ENCODE measurements at regions not wholly inside any gene's neighbourhood (a gene's known extent, or its start where the extent isn't known, plus 50 kb on each side); places are given as distances from the start of the nearest gene placed in this dataset.

DNA sequence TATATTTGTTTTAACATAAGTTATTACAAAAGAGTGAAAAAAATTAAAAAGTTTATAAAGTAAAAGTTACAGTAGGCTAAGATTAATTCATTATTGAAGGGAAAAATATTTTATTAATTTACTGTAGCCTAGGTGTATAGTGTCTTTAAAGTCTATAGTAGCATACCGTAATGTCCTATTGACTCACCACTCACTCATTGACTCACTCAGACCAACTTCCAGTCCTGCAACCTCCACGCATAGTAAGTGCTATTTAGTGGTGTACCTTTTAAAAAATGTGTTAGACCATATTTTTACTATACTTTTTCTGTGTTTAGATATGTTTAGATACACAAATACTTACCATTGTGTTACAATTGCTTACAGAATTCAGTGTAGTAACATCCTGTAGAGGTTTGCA lies 841.1 kb downstream of the CENPC start:
- no peaks in the 10 kb centered on the region for H3K27me3 ChIP-seq (replicated peaks in 1 of 2; ENCODE audit: control insufficient read depth in 2 of 2, extremely low read depth in 1 of 2, insufficient read depth in 2 of 2, low read length in 1 of 2)
- no peak overlapping the region for H3K27ac ChIP-seq (ENCODE audit: low read length)
- POLR2A ChIA-PET, result no interaction called here
- no peaks in the 10 kb centered on the region for H3K9me3 ChIP-seq
- no peak for ATAC-seq (replicated peaks in 1 of 4)
- peaks cover 4 to 10% (median 8%) of the 10 kb centered on the region in 3 donors for H3K9me3 Mint-ChIP-seq
- no peak overlapping the region for H3K4me3 ChIP-seq (ENCODE audit: control insufficient read depth in 1 of 2, extremely low read depth in 1 of 2, low read length in 1 of 2)
- H3K36me3 ChIP-seq (ENCODE audit: control insufficient read depth in 2 of 2, extremely low read depth in 1 of 2, insufficient read depth in 1 of 2, low read length in 1 of 2), result no peaks in the 10 kb centered on the region
- H3K4me3 Mint-ChIP-seq, result no peak overlapping the region
- no peaks in the 10 kb centered on the region for H3K27me3 Mint-ChIP-seq
- CTCF ChIA-PET, result interaction anchor here in 1 of 2 donors (0.7 kb wide), 1 partner anchor 108 kb away, joined by 3 read pairs; no protein-coding TSS in a partner anchor
- H3K36me3 Mint-ChIP-seq, result no peaks in the 10 kb centered on the region
- H3K27ac Mint-ChIP-seq, result no peak overlapping the region
- no CpG with 5 or more reads among the region's 2 CpGs for WGBS (ENCODE audit: insufficient coverage)
- H3K4me1 ChIP-seq (ENCODE audit: control insufficient read depth in 1 of 2, extremely low read depth in 1 of 2, insufficient read depth in 2 of 2, low read length in 2 of 2), result no peaks in the 10 kb centered on the region
- no peak for DNase-seq
- H3K4me1 Mint-ChIP-seq, result no peaks in the 10 kb centered on the region

DNA sequence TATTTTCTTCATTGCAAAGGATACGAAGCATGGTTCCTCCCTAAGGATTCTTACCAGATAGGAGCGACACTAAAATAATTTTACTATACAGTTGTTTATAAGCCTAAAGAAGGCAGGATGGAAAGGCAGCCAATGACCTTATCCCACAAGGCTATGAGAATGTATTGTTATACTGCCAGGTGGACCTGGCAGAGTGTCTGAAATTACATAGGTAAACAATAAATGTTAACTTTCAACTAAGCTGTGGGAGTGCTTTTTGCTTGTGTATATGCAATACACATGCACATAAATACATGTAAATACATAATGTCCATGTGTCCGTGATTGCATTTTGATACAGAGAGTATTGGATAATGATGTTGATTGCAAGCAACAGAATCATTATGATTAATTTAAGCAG lies 850.6 kb downstream of the CENPC start:
- CTCF ChIA-PET, result no interaction called here
- H3K4me1 Mint-ChIP-seq, result no peaks in the 10 kb centered on the region

DNA sequence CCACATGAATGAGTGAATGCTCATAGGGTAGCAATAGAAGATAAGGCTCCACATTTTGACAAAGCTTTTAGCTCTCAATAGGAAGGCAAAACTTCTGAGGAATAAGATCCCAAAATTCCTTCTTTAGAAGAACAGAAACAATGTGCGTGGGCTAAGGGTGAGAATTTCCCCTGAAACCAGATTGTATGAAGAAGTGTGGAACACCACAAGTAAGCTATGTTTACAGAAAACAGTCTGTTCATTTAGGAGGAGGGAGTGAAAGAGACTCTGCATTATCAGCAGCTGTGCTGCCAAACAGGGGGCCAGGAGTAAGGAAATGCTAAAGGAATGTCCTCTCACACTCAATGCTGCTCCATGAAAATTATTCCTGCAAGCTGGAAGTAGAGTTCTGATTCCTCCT lies 851.6 kb downstream of the CENPC start:
- Mint-ChIP-seq H3K9me3 (peaks cover 9 to 13% (median 11%) of the 10 kb centered on the region in 3 donors), H3K4me3 (no peak overlapping the region), H3K4me1 (no peaks in the 10 kb centered on the region)

More for the DNA sequence above, 850.6 kb downstream of the CENPC start:
- Mint-ChIP-seq H3K9me3 (peaks cover 9 to 16% (median 11%) of the 10 kb centered on the region in 3 donors), H3K27me3 (no peaks in the 10 kb centered on the region), H3K27ac (no peak overlapping the region), H3K4me3 (no peak overlapping the region), H3K36me3 (no peaks in the 10 kb centered on the region)
- no peaks in the 10 kb centered on the region for H3K9me3 ChIP-seq
- no peak overlapping the region for H3K4me3 ChIP-seq (ENCODE audit: control insufficient read depth in 1 of 2, extremely low read depth in 1 of 2, low read length in 1 of 2)
- DNase-seq (no peak), ATAC-seq (replicated peaks in 1 of 4) (no peak)
- H3K4me1 ChIP-seq (ENCODE audit: control insufficient read depth in 1 of 2, extremely low read depth in 1 of 2, insufficient read depth in 2 of 2, low read length in 2 of 2), result no peaks in the 10 kb centered on the region
- H3K27ac ChIP-seq (ENCODE audit: low read length), result no peak overlapping the region
- H3K27me3 ChIP-seq (replicated peaks in 1 of 2; ENCODE audit: control insufficient read depth in 2 of 2, extremely low read depth in 1 of 2, insufficient read depth in 2 of 2, low read length in 1 of 2), result no peaks in the 10 kb centered on the region
- POLR2A ChIA-PET, result no interaction called here
- no peaks in the 10 kb centered on the region for H3K36me3 ChIP-seq (ENCODE audit: control insufficient read depth in 2 of 2, extremely low read depth in 1 of 2, insufficient read depth in 1 of 2, low read length in 1 of 2)
- WGBS (ENCODE audit: insufficient coverage), result no CpG with 5 or more reads among the region's 3 CpGs

DNA sequence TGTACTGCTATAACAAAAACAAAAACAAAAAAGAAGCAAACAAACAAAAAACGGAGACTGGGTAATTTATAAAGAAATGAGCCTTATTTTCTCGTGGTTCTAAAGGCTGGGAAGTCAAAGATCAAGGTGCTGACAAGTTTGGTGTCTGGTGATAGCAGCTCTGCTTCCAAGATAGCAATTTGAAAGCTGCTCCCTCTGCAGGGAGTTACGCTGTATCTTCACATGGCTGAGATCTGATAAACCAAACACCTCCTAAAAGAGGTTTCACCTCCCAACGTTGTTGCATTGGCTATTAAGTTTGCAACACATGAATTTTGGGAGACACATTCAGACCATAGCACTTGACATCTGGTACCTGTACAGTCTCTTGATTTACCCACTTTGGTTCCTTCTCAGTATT lies 854.2 kb downstream of the CENPC start:
- ChIA-PET CTCF (no interaction called here), POLR2A (no interaction called here)
- H3K27me3 ChIP-seq (replicated peaks in 1 of 2; ENCODE audit: control insufficient read depth in 2 of 2, extremely low read depth in 1 of 2, insufficient read depth in 2 of 2, low read length in 1 of 2), result no peaks in the 10 kb centered on the region
- H3K36me3 ChIP-seq (ENCODE audit: control insufficient read depth in 2 of 2, extremely low read depth in 1 of 2, insufficient read depth in 1 of 2, low read length in 1 of 2), result no peaks in the 10 kb centered on the region
- DNase-seq (no peak), ATAC-seq (replicated peaks in 1 of 4) (no peak)
- 59% methylated on average over 2 of the region's 4 CpGs for WGBS (ENCODE audit: insufficient coverage)
- H3K27ac Mint-ChIP-seq, result no peak overlapping the region
- H3K9me3 ChIP-seq, result no peaks in the 10 kb centered on the region
- H3K4me1 ChIP-seq (ENCODE audit: control insufficient read depth in 1 of 2, extremely low read depth in 1 of 2, insufficient read depth in 2 of 2, low read length in 2 of 2), result no peaks in the 10 kb centered on the region
- H3K27ac ChIP-seq (ENCODE audit: low read length), result no peak overlapping the region
- H3K36me3 Mint-ChIP-seq, result no peaks in the 10 kb centered on the region
- H3K4me3 Mint-ChIP-seq, result no peak overlapping the region
- H3K9me3 Mint-ChIP-seq, result peaks cover 7 to 9% (median 9%) of the 10 kb centered on the region in 3 donors
- H3K4me1 Mint-ChIP-seq, result no peaks in the 10 kb centered on the region
- no peaks in the 10 kb centered on the region for H3K27me3 Mint-ChIP-seq
- H3K4me3 ChIP-seq (ENCODE audit: control insufficient read depth in 1 of 2, extremely low read depth in 1 of 2, low read length in 1 of 2), result no peak overlapping the region

More for the DNA sequence above, 851.6 kb downstream of the CENPC start:
- Histone ChIP-seq H3K9me3 (no peaks in the 10 kb centered on the region), H3K4me1 (ENCODE audit: control insufficient read depth in 1 of 2, extremely low read depth in 1 of 2, insufficient read depth in 2 of 2, low read length in 2 of 2) (no peaks in the 10 kb centered on the region), H3K4me3 (ENCODE audit: control insufficient read depth in 1 of 2, extremely low read depth in 1 of 2, low read length in 1 of 2) (no peak overlapping the region), H3K36me3 (ENCODE audit: control insufficient read depth in 2 of 2, extremely low read depth in 1 of 2, insufficient read depth in 1 of 2, low read length in 1 of 2) (no peaks in the 10 kb centered on the region), H3K27ac (ENCODE audit: low read length) (no peak overlapping the region), H3K27me3 (replicated peaks in 1 of 2; ENCODE audit: control insufficient read depth in 2 of 2, extremely low read depth in 1 of 2, insufficient read depth in 2 of 2, low read length in 1 of 2) (no peaks in the 10 kb centered on the region)
- H3K27ac Mint-ChIP-seq, result no peak overlapping the region
- no peaks in the 10 kb centered on the region for H3K36me3 Mint-ChIP-seq
- no CpG with 5 or more reads among the region's 1 CpG for WGBS (ENCODE audit: insufficient coverage)
- no peaks in the 10 kb centered on the region for H3K27me3 Mint-ChIP-seq
- CTCF ChIA-PET, result no interaction called here
- POLR2A ChIA-PET, result interaction anchor here in 1 of 2 donors (0.6 kb wide), 1 partner anchor 54 kb away, joined by 4 read pairs; no protein-coding TSS in a partner anchor
- DNase-seq (no peak), ATAC-seq (replicated peaks in 1 of 4) (no peak)

DNA sequence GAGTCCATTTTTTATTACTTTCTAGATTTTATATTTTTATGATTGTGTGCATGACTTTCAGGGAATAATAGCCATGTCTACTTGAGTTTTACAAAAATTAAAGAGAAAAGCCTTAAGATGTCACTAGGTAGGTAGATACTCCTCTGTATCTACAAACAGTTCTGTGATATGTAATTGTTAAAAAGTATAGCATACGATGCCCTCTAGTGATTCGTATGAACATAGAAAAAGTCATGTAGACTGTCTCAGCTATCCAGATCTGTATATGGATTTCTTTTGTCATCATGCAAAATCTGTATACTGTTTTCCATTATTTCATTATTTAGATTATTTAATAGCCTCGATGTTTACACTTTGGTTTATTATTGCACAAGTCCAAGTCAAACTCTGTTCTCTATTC lies 856.6 kb downstream of the CENPC start:
- no peaks in the 10 kb centered on the region for H3K9me3 ChIP-seq
- no peaks in the 10 kb centered on the region for H3K36me3 ChIP-seq (ENCODE audit: control insufficient read depth in 2 of 2, extremely low read depth in 1 of 2, insufficient read depth in 1 of 2, low read length in 1 of 2)
- no peak overlapping the region for H3K4me3 ChIP-seq (ENCODE audit: control insufficient read depth in 1 of 2, extremely low read depth in 1 of 2, low read length in 1 of 2)
- H3K4me1 Mint-ChIP-seq, result no peaks in the 10 kb centered on the region
- DNase-seq, result no peak
- POLR2A ChIA-PET, result no interaction called here
- no peaks in the 10 kb centered on the region for H3K27me3 ChIP-seq (replicated peaks in 1 of 2; ENCODE audit: control insufficient read depth in 2 of 2, extremely low read depth in 1 of 2, insufficient read depth in 2 of 2, low read length in 1 of 2)
- ATAC-seq (replicated peaks in 1 of 4), result no peak
- CTCF ChIA-PET, result no interaction called here
- H3K27ac ChIP-seq (ENCODE audit: low read length), result no peak overlapping the region
- H3K27ac Mint-ChIP-seq, result no peak overlapping the region
- no peaks in the 10 kb centered on the region for H3K4me1 ChIP-seq (ENCODE audit: control insufficient read depth in 1 of 2, extremely low read depth in 1 of 2, insufficient read depth in 2 of 2, low read length in 2 of 2)
- no peaks in the 10 kb centered on the region for H3K36me3 Mint-ChIP-seq
- no peak overlapping the region for H3K4me3 Mint-ChIP-seq
- no CpG with 5 or more reads among the region's 3 CpGs for WGBS (ENCODE audit: insufficient coverage)
- H3K27me3 Mint-ChIP-seq, result no peaks in the 10 kb centered on the region
- peaks cover 4 to 9% (median 7%) of the 10 kb centered on the region in 3 donors for H3K9me3 Mint-ChIP-seq

DNA sequence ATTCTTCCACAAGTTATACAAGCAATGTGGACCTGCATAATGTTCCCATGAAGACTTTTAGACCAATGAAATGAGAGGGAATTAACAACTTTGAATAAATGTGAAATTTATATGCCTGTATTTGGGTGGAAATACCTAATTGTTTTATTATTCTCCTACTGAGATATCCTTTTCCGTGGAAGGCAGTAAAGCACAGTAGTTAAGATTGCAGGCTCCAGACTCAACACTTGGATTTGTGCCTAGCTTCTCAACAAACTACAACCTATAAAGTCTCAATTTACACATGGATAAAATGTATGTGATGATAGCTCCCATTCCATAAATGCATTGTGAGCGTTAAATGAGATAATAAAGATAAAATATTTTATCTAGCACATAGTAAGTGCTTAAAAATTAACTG lies 857.8 kb downstream of the CENPC start:
- Histone ChIP-seq H3K9me3 (no peaks in the 10 kb centered on the region), H3K36me3 (ENCODE audit: control insufficient read depth in 2 of 2, extremely low read depth in 1 of 2, insufficient read depth in 1 of 2, low read length in 1 of 2) (no peaks in the 10 kb centered on the region), H3K4me1 (ENCODE audit: control insufficient read depth in 1 of 2, extremely low read depth in 1 of 2, insufficient read depth in 2 of 2, low read length in 2 of 2) (no peaks in the 10 kb centered on the region), H3K27me3 (replicated peaks in 1 of 2; ENCODE audit: control insufficient read depth in 2 of 2, extremely low read depth in 1 of 2, insufficient read depth in 2 of 2, low read length in 1 of 2) (no peaks in the 10 kb centered on the region), H3K27ac (ENCODE audit: low read length) (no peak overlapping the region), H3K4me3 (ENCODE audit: control insufficient read depth in 1 of 2, extremely low read depth in 1 of 2, low read length in 1 of 2) (no peak overlapping the region)
- no peaks in the 10 kb centered on the region for H3K27me3 Mint-ChIP-seq
- H3K9me3 Mint-ChIP-seq, result peaks cover 0 to 4% (median 3%) of the 10 kb centered on the region in 3 donors
- no peak overlapping the region for H3K27ac Mint-ChIP-seq
- CTCF ChIA-PET, result no interaction called here
- no CpG with 5 or more reads among the region's 2 CpGs for whole genome bisulfite sequencing (ENCODE audit: insufficient coverage)
- ATAC-seq (replicated peaks in 1 of 4), result no peak
- POLR2A ChIA-PET, result no interaction called here
- H3K4me1 Mint-ChIP-seq, result no peaks in the 10 kb centered on the region
- H3K4me3 Mint-ChIP-seq, result no peak overlapping the region
- H3K36me3 Mint-ChIP-seq, result no peaks in the 10 kb centered on the region
- no peak for DNase-seq

DNA sequence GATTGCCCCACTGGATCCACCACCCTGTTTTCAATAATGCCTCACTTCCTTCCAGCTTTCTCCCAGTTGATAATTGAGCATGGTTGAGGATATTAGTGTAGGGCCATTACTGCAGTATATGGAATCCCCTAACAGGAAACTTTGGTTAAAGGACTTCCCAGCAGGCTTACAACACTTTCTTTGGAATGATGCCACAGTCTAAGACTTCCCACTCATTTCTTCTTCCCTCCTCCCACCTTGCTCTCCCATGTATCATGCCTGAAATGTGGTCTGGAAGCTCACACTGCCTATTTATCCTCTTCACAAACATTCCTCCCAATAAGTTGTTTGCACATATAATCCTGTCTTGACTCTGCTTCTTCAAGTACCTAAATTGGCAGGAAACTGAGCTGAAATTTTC lies 863.3 kb downstream of the CENPC start:
- DNase-seq, result no peak
- ChIA-PET CTCF (no interaction called here), POLR2A (no interaction called here)
- Mint-ChIP-seq H3K36me3 (no peaks in the 10 kb centered on the region), H3K4me3 (no peak overlapping the region), H3K4me1 (no peaks in the 10 kb centered on the region), H3K27me3 (no peaks in the 10 kb centered on the region), H3K9me3 (peaks cover 3 to 10% (median 8%) of the 10 kb centered on the region in 3 donors), H3K27ac (no peak overlapping the region)
- ATAC-seq (replicated peaks in 1 of 4), result no peak
- Histone ChIP-seq H3K27me3 (replicated peaks in 1 of 2; ENCODE audit: control insufficient read depth in 2 of 2, extremely low read depth in 1 of 2, insufficient read depth in 2 of 2, low read length in 1 of 2) (no peaks in the 10 kb centered on the region), H3K36me3 (ENCODE audit: control insufficient read depth in 2 of 2, extremely low read depth in 1 of 2, insufficient read depth in 1 of 2, low read length in 1 of 2) (no peaks in the 10 kb centered on the region), H3K27ac (ENCODE audit: low read length) (no peak overlapping the region), H3K9me3 (no peaks in the 10 kb centered on the region), H3K4me1 (ENCODE audit: control insufficient read depth in 1 of 2, extremely low read depth in 1 of 2, insufficient read depth in 2 of 2, low read length in 2 of 2) (no peaks in the 10 kb centered on the region), H3K4me3 (ENCODE audit: control insufficient read depth in 1 of 2, extremely low read depth in 1 of 2, low read length in 1 of 2) (no peak overlapping the region)
